Trophoblast cell (in vitro differentiated cells and primary cell): ENCODE measurements at regions not wholly inside any gene's neighbourhood (a gene's known extent, or its start where the extent isn't known, plus 50 kb on each side); places are given as distances from the start of the nearest gene placed in this dataset.

Experiments
- DNase-seq, 2 donors: peaks; one replicate each; pipeline ENCODE4 v3.0.0-alpha.2; 2016
- H2AFZ ChIP-seq: 2 replicates; pipeline ENCODE4 v1.6.1; 2013; ENCODE audit warnings: low read length, moderate library complexity, mild to moderate bottlenecking; ENCODE audit not compliant: insufficient read depth, poor library complexity
- H2AK5ac ChIP-seq: 2 replicates; pipeline ENCODE4 v1.6.1; 2013; ENCODE audit warnings: mild to moderate bottlenecking, low read length
- H2BK120ac ChIP-seq: 2 replicates; pipeline ENCODE4 v1.6.1; 2013; ENCODE audit warnings: low read length, mild to moderate bottlenecking, moderate library complexity; ENCODE audit not compliant: insufficient read depth, poor library complexity
- H2BK12ac ChIP-seq: 2 replicates; pipeline ENCODE4 v1.6.1; 2013; ENCODE audit warnings: mild to moderate bottlenecking, low read length, moderate library complexity
- H2BK5ac ChIP-seq: 2 replicates; pipeline ENCODE4 v1.6.1; 2013; ENCODE audit warnings: low read length, low read depth, moderate library complexity, mild to moderate bottlenecking; ENCODE audit not compliant: poor library complexity
- H3K14ac ChIP-seq: 2 replicates; pipeline ENCODE4 v1.6.1; 2013; ENCODE audit warnings: mild to moderate bottlenecking, low read length
- H3K18ac ChIP-seq: 2 replicates; pipeline ENCODE4 v1.6.1; 2013; ENCODE audit warnings: mild to moderate bottlenecking, low read length
- H3K23ac ChIP-seq: 2 replicates; pipeline ENCODE4 v1.6.1; 2013; ENCODE audit warnings: low read length
- H3K27ac ChIP-seq: 2 replicates; pipeline ENCODE4 v1.5.1; 2013; ENCODE audit warnings: low read depth, mild to moderate bottlenecking, inconsistent platforms, low read length, moderate library complexity
- H3K27me3 ChIP-seq: 2 replicates; pipeline ENCODE4 v1.6.1; 2013; ENCODE audit warnings: inconsistent platforms, mild to moderate bottlenecking, low read length, moderate library complexity; ENCODE audit not compliant: insufficient read depth
- H3K36me3 ChIP-seq, 2 experiments: 1 replicate in 1 of 2; 2 replicates in 1 of 2; pipeline ENCODE4 v1.6.1; 2013; ENCODE audit warnings: low read length in 2 of 2, mild to moderate bottlenecking in 2 of 2, moderate library complexity in 1 of 2; ENCODE audit not compliant: insufficient read depth in 2 of 2, control insufficient read depth in 1 of 2
- H3K4ac ChIP-seq: 2 replicates; pipeline ENCODE4 v1.6.1; 2013; ENCODE audit warnings: low read depth, mild to moderate bottlenecking, low read length, moderate library complexity
- H3K4me1 ChIP-seq, 2 experiments: 1 replicate in 1 of 2; 2 replicates in 1 of 2; pipeline ENCODE4 v1.6.1; 2013; ENCODE audit warnings: low read length in 2 of 2, mild to moderate bottlenecking in 2 of 2, moderate library complexity in 1 of 2; ENCODE audit not compliant: insufficient read depth in 2 of 2, control insufficient read depth in 1 of 2
- H3K4me2 ChIP-seq: 2 replicates; pipeline ENCODE4 v1.6.1; 2013; ENCODE audit warnings: inconsistent platforms, mild to moderate bottlenecking, low read length, moderate library complexity
- H3K4me3 ChIP-seq: 2 replicates; pipeline ENCODE4 v1.5.1; 2013; ENCODE audit warnings: mild to moderate bottlenecking, low read depth, low read length, inconsistent platforms
- H3K79me1 ChIP-seq: one replicate; pipeline ENCODE4 v1.6.1; 2013; ENCODE audit warnings: low read length
- H3K79me2 ChIP-seq: 2 replicates; pipeline ENCODE4 v1.6.1; 2013; ENCODE audit warnings: low read length, mild to moderate bottlenecking; ENCODE audit not compliant: control insufficient read depth, insufficient read depth, poor library complexity
- H3K9ac ChIP-seq: 2 replicates; pipeline ENCODE4 v1.6.1; 2013; ENCODE audit warnings: mild to moderate bottlenecking, low read length
- H3K9me3 ChIP-seq: 2 replicates; pipeline ENCODE4 v1.6.1; 2013; ENCODE audit warnings: low read depth, mild to moderate bottlenecking, control low read depth, inconsistent platforms, low read length; ENCODE audit not compliant: insufficient read depth
- H4K12ac ChIP-seq: 2 replicates; pipeline ENCODE4 v1.6.1; 2013; ENCODE audit warnings: low read depth, mild to moderate bottlenecking, low read length, moderate library complexity
- H4K8ac ChIP-seq: 2 replicates; pipeline ENCODE4 v1.6.1; 2013; ENCODE audit warnings: low read depth, mild to moderate bottlenecking, low read length, moderate library complexity
- H4K91ac ChIP-seq: one replicate; pipeline ENCODE4 v1.6.1; 2013; ENCODE audit warnings: low read depth, mild to moderate bottlenecking, low read length, moderate library complexity
- WGBS: extraction: QIAGEN DNeasy Blood & Tissue Kit; methylation state at CpG from one replicate; pipeline ENCODE4 v1.1.7; 2013; ENCODE audit warnings: missing lambda C conversion rate; ENCODE audit not compliant: insufficient read length, insufficient coverage; ENCODE audit errors: extremely low coverage; 5-methylcytosine and 5-hydroxymethylcytosine counted together

DNA sequence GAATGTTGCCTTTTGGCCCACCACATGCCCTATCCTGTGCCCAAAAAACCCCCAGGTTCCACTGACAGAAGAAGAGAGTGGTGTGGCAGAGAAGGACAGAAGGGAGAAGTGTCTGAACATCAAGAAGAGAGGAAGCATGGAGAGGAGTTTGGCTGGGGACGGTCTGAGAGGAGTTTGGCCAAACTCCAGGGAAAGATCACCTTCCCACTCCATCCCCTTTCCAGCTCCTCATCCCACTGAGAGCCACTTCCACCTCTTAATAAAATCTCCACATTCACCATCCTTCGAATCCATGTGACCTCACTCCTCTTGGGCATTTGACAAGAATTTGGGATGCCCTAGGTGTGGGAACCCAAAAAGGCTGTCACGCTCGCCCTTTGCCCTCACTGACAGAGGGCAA lies 311.6 kb upstream of the GRM7 start:
- no peak overlapping the region for H3K9ac ChIP-seq
- H4K91ac ChIP-seq = no peak overlapping the region
- no peak overlapping the region for H2BK120ac ChIP-seq
- no peaks in the 10 kb centered on the region for H3K27me3 ChIP-seq
- H3K27ac ChIP-seq = no peak overlapping the region
- no CpG with 5 or more reads among the region's 4 CpGs for WGBS
- no peak overlapping the region for H3K14ac ChIP-seq
- H3K4me2 ChIP-seq = no peak overlapping the region
- DNase-seq = no peak
- no peak overlapping the region for H2BK5ac ChIP-seq
- peaks cover 0 to 3% of the 10 kb centered on the region in 2 experiments for H3K36me3 ChIP-seq
- no peak overlapping the region for H2AFZ ChIP-seq
- H2BK12ac ChIP-seq = no peak overlapping the region
- H3K4me3 ChIP-seq = no peak overlapping the region
- H3K9me3 ChIP-seq = peaks cover 6% of the 10 kb centered on the region
- no peak overlapping the region for H3K4ac ChIP-seq
- H3K79me1 ChIP-seq = no peaks in the 10 kb centered on the region
- H3K18ac ChIP-seq = no peak overlapping the region
- H3K79me2 ChIP-seq = no peaks in the 10 kb centered on the region
- no peak overlapping the region for H4K8ac ChIP-seq
- H4K12ac ChIP-seq = no peak overlapping the region
- no peaks in the 10 kb centered on the region for H3K4me1 ChIP-seq
- no peak overlapping the region for H3K23ac ChIP-seq
- no peak overlapping the region for H2AK5ac ChIP-seq

DNA sequence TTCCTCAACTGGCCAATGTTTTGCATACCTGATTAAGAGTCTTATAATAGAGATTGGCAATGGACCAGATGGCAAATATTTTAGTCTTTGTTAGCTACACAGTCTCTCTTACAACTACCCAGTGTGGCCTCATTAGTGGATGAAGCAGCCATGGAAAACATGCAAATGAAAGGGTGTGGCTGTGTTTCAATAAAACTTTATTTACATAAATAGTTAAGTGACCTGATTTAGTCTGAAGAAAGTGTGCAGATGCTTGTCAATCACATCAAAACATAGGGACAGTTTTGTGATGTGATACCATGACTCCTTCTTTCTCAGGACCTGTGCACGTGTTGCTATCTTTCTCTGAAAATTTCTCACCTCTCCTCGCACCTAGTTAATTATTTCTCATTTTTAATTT lies 309.8 kb upstream of the GRM7 start:
- no peak overlapping the region for H2BK5ac ChIP-seq
- no CpG with 5 or more reads among the region's 2 CpGs for WGBS
- H3K9ac ChIP-seq = no peak overlapping the region
- no peak overlapping the region for H2BK120ac ChIP-seq
- DNase-seq = no peak
- no peak overlapping the region for H3K27ac ChIP-seq
- no peaks in the 10 kb centered on the region for H3K27me3 ChIP-seq
- H3K4me1 ChIP-seq = no peaks in the 10 kb centered on the region
- H3K4me2 ChIP-seq = no peak overlapping the region
- no peak overlapping the region for H3K4ac ChIP-seq
- no peak overlapping the region for H4K91ac ChIP-seq
- no peaks in the 10 kb centered on the region for H3K79me2 ChIP-seq
- peaks cover 6% of the 10 kb centered on the region for H3K9me3 ChIP-seq
- H3K36me3 ChIP-seq = peaks cover 0 to 3% of the 10 kb centered on the region in 2 experiments
- H3K79me1 ChIP-seq = no peaks in the 10 kb centered on the region
- H3K23ac ChIP-seq = no peak overlapping the region
- H2AFZ ChIP-seq = no peak overlapping the region
- no peak overlapping the region for H4K12ac ChIP-seq
- no peak overlapping the region for H2BK12ac ChIP-seq
- H3K18ac ChIP-seq = no peak overlapping the region
- H3K14ac ChIP-seq = no peak overlapping the region
- H2AK5ac ChIP-seq = no peak overlapping the region
- H4K8ac ChIP-seq = no peak overlapping the region
- no peak overlapping the region for H3K4me3 ChIP-seq

DNA sequence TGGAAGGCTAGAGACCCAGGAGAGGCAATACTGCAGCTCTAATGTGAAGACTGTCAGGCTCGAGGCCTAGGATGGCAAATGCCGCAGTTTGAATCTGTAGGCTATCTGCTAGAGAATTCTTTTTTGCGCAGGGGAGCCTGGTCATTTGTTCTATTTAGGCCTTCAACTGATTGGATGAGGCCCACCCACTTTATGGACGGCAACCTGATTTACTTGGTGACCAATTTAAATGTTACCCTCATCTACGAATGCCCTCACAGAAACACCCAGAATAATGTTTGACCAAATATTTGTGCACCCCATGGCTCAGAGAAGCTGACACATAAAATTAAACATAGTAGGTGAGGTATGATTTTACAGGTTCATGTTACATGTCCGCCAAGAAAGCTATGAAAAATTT lies 300.7 kb upstream of the GRM7 start:
- Histone ChIP-seq H3K23ac (no peak overlapping the region), H3K27me3 (no peaks in the 10 kb centered on the region), H3K18ac (no peak overlapping the region), H3K4me2 (no peak overlapping the region), H3K9ac (no peak overlapping the region), H2BK5ac (no peak overlapping the region), H3K79me1 (no peaks in the 10 kb centered on the region), H3K36me3 (no peaks in the 10 kb centered on the region), H3K14ac (no peak overlapping the region), H4K12ac (no peak overlapping the region), H2AFZ (no peak overlapping the region), H2BK120ac (no peak overlapping the region), H2AK5ac (no peak overlapping the region), H3K9me3 (no peaks in the 10 kb centered on the region), H3K4ac (no peak overlapping the region), H3K4me3 (no peak overlapping the region), H4K91ac (no peak overlapping the region), H3K79me2 (no peaks in the 10 kb centered on the region), H3K4me1 (no peaks in the 10 kb centered on the region), H3K27ac (no peak overlapping the region), H4K8ac (no peak overlapping the region), H2BK12ac (no peak overlapping the region)
- DNase-seq = no peak
- WGBS = no CpG with 5 or more reads among the region's 6 CpGs

DNA sequence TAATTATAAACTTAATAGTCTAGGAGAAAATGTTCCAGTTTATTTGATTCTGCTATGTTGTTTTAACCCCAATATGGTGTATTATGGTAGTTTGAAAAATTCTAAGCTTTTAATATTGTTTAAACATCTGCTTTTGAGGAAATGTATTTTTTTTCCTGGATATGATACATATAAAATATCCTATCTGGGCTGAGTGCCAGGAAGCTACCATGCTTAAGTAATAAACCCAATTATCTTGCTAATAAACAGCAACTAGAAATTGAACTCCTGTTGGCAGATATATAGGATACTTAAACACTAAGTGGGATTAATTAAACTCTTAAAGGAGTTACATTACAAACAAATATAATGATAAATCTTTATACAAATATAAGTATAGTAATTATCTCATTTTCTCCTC lies 293.7 kb upstream of the GRM7 start:
- no peak overlapping the region for H4K8ac ChIP-seq
- no peak overlapping the region for H3K9ac ChIP-seq
- H3K27ac ChIP-seq = no peak overlapping the region
- no peak overlapping the region for H3K18ac ChIP-seq
- no peak overlapping the region for H4K91ac ChIP-seq
- H3K4me2 ChIP-seq = no peak overlapping the region
- H2BK120ac ChIP-seq = no peak overlapping the region
- H2BK12ac ChIP-seq = no peak overlapping the region
- no peaks in the 10 kb centered on the region for H3K79me2 ChIP-seq
- no peak overlapping the region for H3K4me3 ChIP-seq
- no peaks in the 10 kb centered on the region for H3K36me3 ChIP-seq
- no peak overlapping the region for H3K23ac ChIP-seq
- H2AFZ ChIP-seq = no peak overlapping the region
- no peak overlapping the region for H2AK5ac ChIP-seq
- no peaks in the 10 kb centered on the region for H3K9me3 ChIP-seq
- no peak overlapping the region for H2BK5ac ChIP-seq
- H3K14ac ChIP-seq = no peak overlapping the region
- no peaks in the 10 kb centered on the region for H3K27me3 ChIP-seq
- DNase-seq = no peak
- H3K4me1 ChIP-seq = no peaks in the 10 kb centered on the region
- no peak overlapping the region for H3K4ac ChIP-seq
- H3K79me1 ChIP-seq = no peaks in the 10 kb centered on the region
- H4K12ac ChIP-seq = no peak overlapping the region
